IMR-90 (cell line): ENCODE measurements at regions not wholly inside any gene's neighbourhood (a gene's known extent, or its start where the extent isn't known, plus 50 kb on each side); places are given as distances from the start of the nearest gene placed in this dataset.

Experiments used
- ATAC-seq: fragments of 200-7000 bp; cut with Tn5 transposase; 2 replicates; pipeline ENCODE4 v1.9.1; 2020; ENCODE audit warnings: low read depth, mild to moderate bottlenecking, moderate library complexity
- BruUV-seq: library from RNA; stranded (reverse); fragments of 400-500 nt; replicated peaks from 2 replicates; lab custom pipeline; 2021; lab: Mats Ljungman, UMichigan
- CTCF ChIA-PET: fragments of 300-600 bp; formaldehyde crosslinking; extraction: SDS; loops from one replicate; lab custom pipeline; 2021; ENCODE audit warnings: antibody characterized with exemption; lab: Yijun Ruan, JAX
- POLR2A ChIA-PET: fragments of 300-600 bp; sonication (Branson Sonifier 250); formaldehyde crosslinking; loops from one replicate; lab custom pipeline; 2022; ENCODE audit warnings: antibody characterized with exemption; ENCODE audit not compliant: unreplicated experiment; lab: Charles Lee
- DNase-seq: peaks from one replicate; pipeline ENCODE4 v3.0.0; 2013
- H2AFZ ChIP-seq: replicated peaks from 2 replicates; pipeline ENCODE3; 2013; ENCODE audit warnings: low read length, mild to moderate bottlenecking; ENCODE audit not compliant: poor library complexity
- H2AK5ac ChIP-seq: 2 replicates; pipeline ENCODE4 v1.6.1; 2013; ENCODE audit warnings: low read depth, low read length, inconsistent platforms
- H2AK9ac ChIP-seq: replicated peaks from 2 replicates; pipeline ENCODE3; 2013; ENCODE audit warnings: mild to moderate bottlenecking, low read depth, low read length, moderate library complexity; ENCODE audit not compliant: poor library complexity
- H2BK120ac ChIP-seq: 2 replicates; pipeline ENCODE4 v1.6.1; 2013; ENCODE audit warnings: low read depth, low read length, inconsistent platforms
- H2BK15ac ChIP-seq: 3 replicates; pipeline ENCODE4 v1.6.1; 2013; ENCODE audit warnings: low read depth, low read length, inconsistent platforms
- H2BK20ac ChIP-seq: 2 replicates; pipeline ENCODE4 v1.6.1; 2013; ENCODE audit warnings: low read depth, mild to moderate bottlenecking, inconsistent platforms, low read length, moderate library complexity
- H2BK5ac ChIP-seq: 2 replicates; pipeline ENCODE4 v1.6.1; 2013; ENCODE audit warnings: mild to moderate bottlenecking, low read depth, low read length, inconsistent platforms; ENCODE audit not compliant: poor library complexity, severe bottlenecking
- H3K14ac ChIP-seq: replicated peaks from 2 replicates; pipeline ENCODE4 v1.6.1; 2013; ENCODE audit warnings: low read depth, low read length, inconsistent platforms
- H3K18ac ChIP-seq: 2 replicates; pipeline ENCODE4 v1.6.1; 2013; ENCODE audit warnings: low read depth, low read length, control low read depth
- H3K23ac ChIP-seq: 2 replicates; pipeline ENCODE4 v1.6.1; 2013; ENCODE audit warnings: low read depth, low read length, inconsistent platforms
- H3K27ac ChIP-seq: 2 replicates; pipeline ENCODE4 v1.5.1; 2013; ENCODE audit warnings: mild to moderate bottlenecking, control low read depth, low read length; ENCODE audit not compliant: insufficient read depth
- H3K27me3 ChIP-seq: 2 replicates; pipeline ENCODE4 v1.6.1; 2013; ENCODE audit warnings: low read length; ENCODE audit not compliant: control insufficient read depth, insufficient read depth
- H3K36me3 ChIP-seq: 2 replicates; pipeline ENCODE4 v1.6.1; 2013; ENCODE audit warnings: low read length, mixed read lengths; ENCODE audit not compliant: control insufficient read depth, insufficient read depth
- H3K4ac ChIP-seq: 2 replicates; pipeline ENCODE4 v1.6.1; 2013; ENCODE audit warnings: low read depth, low read length, inconsistent platforms
- H3K4me1 ChIP-seq: 2 replicates; pipeline ENCODE4 v1.6.1; 2013; ENCODE audit warnings: low read length, mixed read lengths; ENCODE audit not compliant: control insufficient read depth, insufficient read depth
- H3K4me2 ChIP-seq: 2 replicates; pipeline ENCODE4 v1.6.1; 2013; ENCODE audit warnings: low read depth, mild to moderate bottlenecking, control low read depth, low read length, moderate library complexity
- H3K4me3 ChIP-seq: 2 replicates; pipeline ENCODE4 v1.5.1; 2013; ENCODE audit warnings: low read depth, mild to moderate bottlenecking, control low read depth, low read length, moderate library complexity; ENCODE audit not compliant: insufficient read depth
- H3K56ac ChIP-seq: 2 replicates; pipeline ENCODE4 v1.6.1; 2013; ENCODE audit warnings: low read length, inconsistent platforms; ENCODE audit not compliant: insufficient read depth; ENCODE audit errors: extremely low read depth
- H3K79me1 ChIP-seq, 2 experiments: 2 replicates each; pipeline ENCODE4 v1.6.1; 2013; ENCODE audit warnings: low read length in 2 of 2, inconsistent platforms in 1 of 2, low read depth in 1 of 2
- H3K9ac ChIP-seq: 2 replicates; pipeline ENCODE4 v1.6.1; 2013; ENCODE audit warnings: low read depth, low read length, control low read depth
- H3K9me1 ChIP-seq: 2 replicates; pipeline ENCODE4 v1.6.1; 2013; ENCODE audit warnings: low read length, inconsistent platforms; ENCODE audit not compliant: insufficient read depth
- H3K9me3 ChIP-seq: 2 replicates; pipeline ENCODE4 v1.6.1; 2013; ENCODE audit warnings: low read length; ENCODE audit not compliant: control insufficient read depth, insufficient read depth
- H4K20me1 ChIP-seq: 2 replicates; pipeline ENCODE4 v1.6.1; 2013; ENCODE audit warnings: low read length, inconsistent platforms; ENCODE audit not compliant: insufficient read depth
- H4K5ac ChIP-seq: 2 replicates; pipeline ENCODE4 v1.6.1; 2013; ENCODE audit warnings: mild to moderate bottlenecking, low read depth, low read length, control low read depth
- H4K8ac ChIP-seq, 2 experiments: 2 replicates each; pipeline ENCODE4 v1.6.1; 2013; ENCODE audit warnings: low read depth in 2 of 2, low read length in 2 of 2, control low read depth in 1 of 2, inconsistent platforms in 1 of 2
- H4K91ac ChIP-seq: 2 replicates; pipeline ENCODE4 v1.6.1; 2013; ENCODE audit warnings: low read depth, low read length, inconsistent platforms; ENCODE audit not compliant: insufficient read depth
- BHLHE40 ChIP-seq: fragments of 150-350 bp; IDR thresholded peaks from 2 replicates; pipeline ENCODE4 v1.6.1; 2016; ENCODE audit warnings: mild to moderate bottlenecking, low read depth, low read length
- CTCF ChIP-seq: conservative IDR thresholded peaks from 2 replicates; pipeline ENCODE4 v1.5.1; 2012; ENCODE audit warnings: mild to moderate bottlenecking, low read depth, low read length, improper control_type of control experiment
- ELK1 ChIP-seq: fragments of 150-350 bp; IDR thresholded peaks from 2 replicates; pipeline ENCODE4 v1.6.1; 2016; ENCODE audit warnings: low read depth, mild to moderate bottlenecking, low read length, moderate library complexity, borderline replicate concordance
- FOS ChIP-seq: fragments of 150-350 bp; IDR thresholded peaks from 2 replicates; pipeline ENCODE4 v1.6.1; 2016; ENCODE audit warnings: low read depth, low read length
- MAFK ChIP-seq: IDR thresholded peaks from 2 replicates; pipeline ENCODE4 v1.6.1; 2012; ENCODE audit warnings: low read depth, low read length, improper control_type of control experiment
- MAZ ChIP-seq: IDR thresholded peaks from 2 replicates; pipeline ENCODE4 v1.6.1; 2012; ENCODE audit warnings: low read depth, mild to moderate bottlenecking, low read length, improper control_type of control experiment, moderate library complexity, borderline replicate concordance
- NFE2L2 ChIP-seq: fragments of 150-350 bp; IDR thresholded peaks from 2 replicates; pipeline ENCODE4 v1.6.1; 2016; ENCODE audit warnings: low read depth, mild to moderate bottlenecking, low read length
- POLR2A ChIP-seq: IDR thresholded peaks from 2 replicates; pipeline ENCODE4 v1.6.1; 2012; ENCODE audit warnings: mild to moderate bottlenecking, low read depth, low read length
- RAD21 ChIP-seq: IDR thresholded peaks from 2 replicates; pipeline ENCODE4 v1.6.1; 2012; ENCODE audit warnings: low read length, improper control_type of control experiment
- RCOR1 ChIP-seq: IDR thresholded peaks from 2 replicates; pipeline ENCODE4 v1.6.1; 2012; ENCODE audit warnings: mild to moderate bottlenecking, low read length, improper control_type of control experiment; ENCODE audit not compliant: insufficient replicate concordance
- RFX5 ChIP-seq: IDR thresholded peaks from 2 replicates; pipeline ENCODE4 v1.8.0; 2012; ENCODE audit warnings: low read depth, mild to moderate bottlenecking, low read length, moderate library complexity
- SMC3 ChIP-seq: fragments of 150-350 bp; IDR thresholded peaks from 2 replicates; pipeline ENCODE4 v1.6.1; 2016; ENCODE audit warnings: low read depth, mild to moderate bottlenecking, antibody characterized with exemption, low read length, moderate library complexity
- USF2 ChIP-seq: fragments of 150-350 bp; IDR thresholded peaks from 2 replicates; pipeline ENCODE4 v1.6.1; 2017; ENCODE audit warnings: mild to moderate bottlenecking, antibody characterized with exemption, low read length, low read depth
- WGBS, 2 experiments: methylation state at CpG; one replicate each; pipeline versions ENCODE4 v1.1.5 to v1.1.7; 2013; ENCODE audit warnings: missing lambda C conversion rate in 2 of 2; ENCODE audit not compliant: insufficient read length in 1 of 2; ENCODE audit errors: extremely low coverage in 2 of 2; 5-methylcytosine and 5-hydroxymethylcytosine counted together
- dilution Hi-C: fragments of 300-500 bp; cut with HindIII; formaldehyde crosslinking; loops from one replicate; pipeline ENCODE4 v1.14.3; 2018; ENCODE audit warnings: low sequenced_read_pairs; ENCODE audit not compliant: unreplicated experiment
- in situ Hi-C: fragments of 300-500 bp; cut with MboI; formaldehyde crosslinking; loops from 3 replicates; pipeline ENCODE4 v1.14.3; 2019; ENCODE audit warnings: low sequenced_read_pairs, inconsistent platforms, mixed read lengths
- intact Hi-C: fragments of 100-400 bp; cut with micrococcal nuclease; formaldehyde crosslinking; loops from 2 replicates; pipeline ENCODE4 v1.10.0; 2022

- no peak overlapping the region for H4K91ac ChIP-seq
- no peak overlapping the region for H4K5ac ChIP-seq
- ATAC-seq (no peak), DNase-seq (no peak)
- peaks cover 2% of the 10 kb centered on the region; the same call in 1 of the 2 replicates for H3K27me3 ChIP-seq
- H3K9me3 ChIP-seq, result no peaks in the 10 kb centered on the region
- H3K4me1 ChIP-seq, result no peaks in the 10 kb centered on the region
- no peak overlapping the region for H3K23ac ChIP-seq
- BruUV-seq, result no TSS peak
- no peaks in the 10 kb centered on the region for H4K20me1 ChIP-seq
- no peak overlapping the region for H2BK120ac ChIP-seq
- TF ChIP-seq MAFK (no peak), RFX5 (no peak), RCOR1 (no peak), MAZ (no peak), NFE2L2 (no peak), USF2 (no peak), SMC3 (no peak), POLR2A (no peak), BHLHE40 (no peak), RAD21 (no peak), FOS (no peak), ELK1 (no peak), CTCF (no peak)
- no peak overlapping the region for H2BK5ac ChIP-seq
- no CpG with 5 or more reads among the region's 1 CpG for WGBS, 2 experiments
- in situ Hi-C loops (no loop called here), intact Hi-C loops (no loop called here), dilution Hi-C loops (no loop called here)
- no peak overlapping the region for H3K56ac ChIP-seq
- H3K4me3 ChIP-seq, result no peak overlapping the region
- no peak overlapping the region for H3K4ac ChIP-seq
- ChIA-PET POLR2A (no interaction called here), CTCF (no interaction called here)
- no peak overlapping the region for H3K27ac ChIP-seq
- H2AK5ac ChIP-seq, result no peak overlapping the region
- H3K9ac ChIP-seq, result no peak overlapping the region
- H2AFZ ChIP-seq, result no peak overlapping the region
- H2BK20ac ChIP-seq, result no peak overlapping the region
- no peak overlapping the region for H2AK9ac ChIP-seq
- H3K36me3 ChIP-seq, result no peaks in the 10 kb centered on the region
- H3K4me2 ChIP-seq, result no peak overlapping the region
- H3K79me1 ChIP-seq, result no peaks in the 10 kb centered on the region
- no peaks in the 10 kb centered on the region for H3K9me1 ChIP-seq
- no peak overlapping the region for H2BK15ac ChIP-seq
- no peak overlapping the region for H4K8ac ChIP-seq
- no peak overlapping the region for H3K14ac ChIP-seq
- H3K18ac ChIP-seq, result no peak overlapping the region
These were observed 193.2 kb upstream of the FOXD3 start for GRCh38 chr1:63129184-63129583.
